ENCODE measurements at regions not wholly inside any gene's neighbourhood (a gene's known extent, or its start where the extent isn't known, plus 50 kb on each side); places are given as distances from the start of the nearest gene placed in this dataset.

DNA sequence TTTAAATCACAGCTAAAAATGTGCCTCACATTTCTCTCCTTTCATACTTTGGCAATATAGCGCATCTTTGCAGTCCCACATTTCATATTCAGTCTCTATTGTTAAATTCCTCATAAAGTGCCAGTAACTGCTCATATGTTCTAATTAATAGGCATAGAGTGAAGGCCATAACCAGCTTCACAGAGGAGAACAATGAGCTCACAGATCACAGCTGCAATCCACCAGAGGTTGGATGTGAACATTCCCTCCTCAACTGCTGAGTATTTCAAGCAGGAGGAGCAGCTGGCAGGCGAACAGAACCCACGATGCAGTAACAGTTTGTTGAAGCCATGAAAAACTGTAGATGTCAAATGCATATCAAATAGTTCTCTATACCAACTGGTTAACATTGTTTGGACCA lies 2088.7 kb upstream of the AGA start:
- no peak for DNase-seq
- H3K9me3 ChIP-seq (ENCODE audit: low read length): no peaks in the 10 kb centered on the region
- Mint-ChIP-seq H3K27me3 (no peaks in the 10 kb centered on the region), H3K9me3 (peaks cover 5 to 20% (median 15%) of the 10 kb centered on the region in 5 donors), H3K27ac (no peak overlapping the region), H3K36me3 (no peaks in the 10 kb centered on the region), H3K4me3 (no peak overlapping the region), H3K4me1 (no peaks in the 10 kb centered on the region)
- H3K4me1 ChIP-seq (ENCODE audit: insufficient read depth, low read length): no peaks in the 10 kb centered on the region
- ChIA-PET CTCF (no interaction called here), POLR2A (no interaction called here)
- no peak overlapping the region for H3K4me3 ChIP-seq (ENCODE audit: low read length)
- H3K27ac ChIP-seq (ENCODE audit: low read depth, low read length): no peak overlapping the region
- no peaks in the 10 kb centered on the region for H3K27me3 ChIP-seq (ENCODE audit: insufficient read depth, low read length, poor library complexity, severe bottlenecking)
- H3K36me3 ChIP-seq (ENCODE audit: insufficient read depth, low read length): no peaks in the 10 kb centered on the region

DNA sequence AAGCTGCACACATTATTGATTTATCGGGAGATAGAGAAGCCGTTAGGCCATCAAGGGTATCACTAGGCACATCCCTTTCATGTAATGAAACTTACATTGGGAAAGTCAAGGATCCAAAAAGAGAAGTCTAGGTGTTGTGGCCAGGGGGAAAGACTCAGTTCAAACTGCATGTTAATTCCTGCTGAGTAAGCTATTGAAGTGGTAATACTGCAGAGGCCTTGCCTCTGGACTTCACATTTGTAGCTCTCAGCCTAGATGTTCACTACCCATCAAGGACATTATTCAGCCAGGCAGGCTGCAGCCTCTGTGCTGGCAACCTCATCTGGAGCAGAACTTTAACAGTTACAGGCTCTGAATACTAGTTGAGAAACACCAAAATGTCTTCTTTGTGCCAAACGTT lies 2094.5 kb upstream of the AGA start:
- no peak for DNase-seq
- Mint-ChIP-seq H3K4me1 (no peaks in the 10 kb centered on the region), H3K27ac (no peak overlapping the region), H3K4me3 (no peak overlapping the region), H3K9me3 (peaks cover 0 to 14% (median 11%) of the 10 kb centered on the region in 5 donors), H3K36me3 (no peaks in the 10 kb centered on the region), H3K27me3 (no peaks in the 10 kb centered on the region)
- CTCF ChIA-PET: no interaction called here
- H3K4me1 ChIP-seq (ENCODE audit: insufficient read depth, low read length): no peaks in the 10 kb centered on the region
- POLR2A ChIA-PET: no interaction called here
- no peaks in the 10 kb centered on the region for H3K9me3 ChIP-seq (ENCODE audit: low read length)
- H3K4me3 ChIP-seq (ENCODE audit: low read length): no peak overlapping the region
- no peaks in the 10 kb centered on the region for H3K36me3 ChIP-seq (ENCODE audit: insufficient read depth, low read length)
- H3K27ac ChIP-seq (ENCODE audit: low read depth, low read length): no peak overlapping the region
- H3K27me3 ChIP-seq (ENCODE audit: insufficient read depth, low read length, poor library complexity, severe bottlenecking): no peaks in the 10 kb centered on the region

GRCh38 chr4:179539641-179540040 lies 2097.4 kb upstream of the AGA start:
- ChIA-PET POLR2A (no interaction called here), CTCF (no interaction called here)
- H3K9me3 Mint-ChIP-seq: peaks cover 0 to 7% (median 3%) of the 10 kb centered on the region in 5 donors
- Histone ChIP-seq H3K4me1 (ENCODE audit: insufficient read depth, low read length) (no peaks in the 10 kb centered on the region), H3K27ac (ENCODE audit: low read depth, low read length) (no peak overlapping the region), H3K36me3 (ENCODE audit: insufficient read depth, low read length) (no peaks in the 10 kb centered on the region), H3K9me3 (ENCODE audit: low read length) (no peaks in the 10 kb centered on the region), H3K27me3 (ENCODE audit: insufficient read depth, low read length, poor library complexity, severe bottlenecking) (no peaks in the 10 kb centered on the region), H3K4me3 (ENCODE audit: low read length) (no peak overlapping the region)
- H3K4me1 Mint-ChIP-seq: no peaks in the 10 kb centered on the region
- no peak for DNase-seq
- no peaks in the 10 kb centered on the region for H3K27me3 Mint-ChIP-seq
- no peak overlapping the region for H3K4me3 Mint-ChIP-seq
- no peak overlapping the region for H3K27ac Mint-ChIP-seq
- H3K36me3 Mint-ChIP-seq: no peaks in the 10 kb centered on the region

DNA sequence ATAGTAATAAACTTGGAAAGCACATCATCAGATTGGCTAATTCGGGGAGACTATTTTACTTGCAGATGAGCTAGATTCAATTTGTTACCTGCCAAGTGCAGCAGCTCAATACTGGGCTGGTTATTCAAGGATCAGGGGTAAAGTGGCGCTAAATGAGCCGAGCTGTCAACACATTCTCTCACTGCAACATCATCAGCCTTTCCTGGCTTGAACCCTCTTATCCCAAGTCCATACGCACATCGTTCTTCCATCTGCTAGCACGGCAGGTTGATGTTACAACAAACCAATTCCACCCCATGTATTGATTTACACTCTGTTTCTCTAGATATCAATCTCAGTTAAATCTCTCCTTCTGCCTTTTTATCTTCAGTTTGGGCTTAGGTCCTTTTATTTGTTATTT lies 2101.5 kb upstream of the AGA start:
- Mint-ChIP-seq H3K27me3 (no peaks in the 10 kb centered on the region), H3K4me1 (no peaks in the 10 kb centered on the region), H3K4me3 (no peak overlapping the region), H3K36me3 (no peaks in the 10 kb centered on the region), H3K27ac (no peak overlapping the region), H3K9me3 (peaks cover 4 to 17% (median 12%) of the 10 kb centered on the region in 5 donors)
- ChIA-PET POLR2A (no interaction called here), CTCF (no interaction called here)
- Histone ChIP-seq H3K36me3 (ENCODE audit: insufficient read depth, low read length) (no peaks in the 10 kb centered on the region), H3K4me3 (ENCODE audit: low read length) (no peak overlapping the region), H3K27ac (ENCODE audit: low read depth, low read length) (no peak overlapping the region), H3K9me3 (ENCODE audit: low read length) (no peaks in the 10 kb centered on the region), H3K4me1 (ENCODE audit: insufficient read depth, low read length) (no peaks in the 10 kb centered on the region), H3K27me3 (ENCODE audit: insufficient read depth, low read length, poor library complexity, severe bottlenecking) (no peaks in the 10 kb centered on the region)
- no peak for DNase-seq

DNA sequence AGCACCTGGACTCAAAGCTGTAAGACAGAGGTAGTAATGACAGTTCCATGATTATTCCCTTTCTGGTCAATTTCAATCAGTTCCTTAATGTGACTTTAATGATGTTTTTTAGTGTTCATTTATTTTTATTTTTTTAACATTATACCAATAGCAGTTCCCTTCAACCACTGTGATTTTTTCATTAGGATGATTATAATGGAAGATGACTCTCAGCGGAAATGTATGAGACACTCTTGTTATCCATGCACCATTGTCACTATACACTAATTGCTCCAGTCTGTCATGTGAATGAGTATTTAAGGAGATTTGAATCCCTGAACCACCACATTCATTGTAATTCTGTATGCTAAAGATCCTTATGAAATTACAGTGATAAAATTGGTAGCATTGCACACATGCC lies 2102.3 kb upstream of the AGA start:
- Histone ChIP-seq H3K27ac (ENCODE audit: low read depth, low read length) (no peak overlapping the region), H3K9me3 (ENCODE audit: low read length) (no peaks in the 10 kb centered on the region), H3K4me3 (ENCODE audit: low read length) (no peak overlapping the region), H3K27me3 (ENCODE audit: insufficient read depth, low read length, poor library complexity, severe bottlenecking) (no peaks in the 10 kb centered on the region), H3K36me3 (ENCODE audit: insufficient read depth, low read length) (no peaks in the 10 kb centered on the region), H3K4me1 (ENCODE audit: insufficient read depth, low read length) (no peaks in the 10 kb centered on the region)
- Mint-ChIP-seq H3K36me3 (no peaks in the 10 kb centered on the region), H3K27ac (no peak overlapping the region), H3K9me3 (peaks cover 4 to 17% (median 12%) of the 10 kb centered on the region in 5 donors), H3K4me1 (no peaks in the 10 kb centered on the region), H3K27me3 (no peaks in the 10 kb centered on the region), H3K4me3 (no peak overlapping the region)
- CTCF ChIA-PET: no interaction called here
- POLR2A ChIA-PET: no interaction called here
- DNase-seq: no peak

- no peak overlapping the region for H3K4me3 Mint-ChIP-seq
- H3K4me1 ChIP-seq (ENCODE audit: insufficient read depth, low read length): no peaks in the 10 kb centered on the region
- H3K9me3 ChIP-seq (ENCODE audit: low read length): no peaks in the 10 kb centered on the region
- H3K36me3 Mint-ChIP-seq: no peaks in the 10 kb centered on the region
- H3K27ac ChIP-seq (ENCODE audit: low read depth, low read length): no peak overlapping the region
- no peak for DNase-seq
- H3K4me3 ChIP-seq (ENCODE audit: low read length): no peak overlapping the region
- H3K4me1 Mint-ChIP-seq: no peaks in the 10 kb centered on the region
- ChIA-PET CTCF (no interaction called here), POLR2A (no interaction called here)
- no peaks in the 10 kb centered on the region for H3K36me3 ChIP-seq (ENCODE audit: insufficient read depth, low read length)
- H3K27ac Mint-ChIP-seq: no peak overlapping the region
- H3K27me3 ChIP-seq (ENCODE audit: insufficient read depth, low read length, poor library complexity, severe bottlenecking): no peaks in the 10 kb centered on the region
- H3K27me3 Mint-ChIP-seq: no peaks in the 10 kb centered on the region
- peaks cover 4 to 12% (median 9%) of the 10 kb centered on the region in 5 donors for H3K9me3 Mint-ChIP-seq
Observed at GRCh38 chr4:179552131-179552530, 2109.9 kb upstream of the AGA start.

GRCh38 chr4:179563741-179564140 lies 2121.5 kb upstream of the AGA start:
- Mint-ChIP-seq H3K9me3 (peaks cover 18 to 40% (median 24%) of the 10 kb centered on the region in 5 donors), H3K4me3 (no peak overlapping the region), H3K4me1 (no peaks in the 10 kb centered on the region), H3K36me3 (no peaks in the 10 kb centered on the region), H3K27ac (no peak overlapping the region), H3K27me3 (no peaks in the 10 kb centered on the region)
- ChIA-PET CTCF (no interaction called here), POLR2A (no interaction called here)
- Histone ChIP-seq H3K27ac (ENCODE audit: low read depth, low read length) (no peak overlapping the region), H3K27me3 (ENCODE audit: insufficient read depth, low read length, poor library complexity, severe bottlenecking) (no peaks in the 10 kb centered on the region), H3K9me3 (ENCODE audit: low read length) (no peaks in the 10 kb centered on the region), H3K36me3 (ENCODE audit: insufficient read depth, low read length) (no peaks in the 10 kb centered on the region), H3K4me3 (ENCODE audit: low read length) (no peak overlapping the region), H3K4me1 (ENCODE audit: insufficient read depth, low read length) (no peaks in the 10 kb centered on the region)
- no peak for DNase-seq

GRCh38 chr4:179569549-179569948 lies 2127.3 kb upstream of the AGA start:
- Histone ChIP-seq H3K4me1 (ENCODE audit: insufficient read depth, low read length) (no peaks in the 10 kb centered on the region), H3K27me3 (ENCODE audit: insufficient read depth, low read length, poor library complexity, severe bottlenecking) (no peaks in the 10 kb centered on the region), H3K9me3 (ENCODE audit: low read length) (no peaks in the 10 kb centered on the region), H3K36me3 (ENCODE audit: insufficient read depth, low read length) (no peaks in the 10 kb centered on the region), H3K4me3 (ENCODE audit: low read length) (no peak overlapping the region), H3K27ac (ENCODE audit: low read depth, low read length) (no peak overlapping the region)
- DNase-seq: no peak
- Mint-ChIP-seq H3K9me3 (peaks cover 14 to 51% (median 29%) of the 10 kb centered on the region in 5 donors), H3K4me3 (no peak overlapping the region), H3K27me3 (peaks cover 0 to 2% of the 10 kb centered on the region in 2 donors), H3K4me1 (no peaks in the 10 kb centered on the region), H3K36me3 (no peaks in the 10 kb centered on the region), H3K27ac (no peak overlapping the region)
- ChIA-PET POLR2A (no interaction called here), CTCF (no interaction called here)
